ENCODE measurements at regions not wholly inside any gene's neighbourhood (a gene's known extent, or its start where the extent isn't known, plus 50 kb on each side); places are given as distances from the start of the nearest gene placed in this dataset.

GRCh38 chr6:1525364-1526038 lies 84.2 kb upstream of the FOXC1 start:
- TF ChIP-seq CTCF (IDR thresholded peaks at IDR 0.05) (no peak), POLR2A (IDR thresholded peaks at IDR 0.05) (no peak), POLR2AphosphoS5 (IDR thresholded peaks at IDR 0.05) (no peak)
